Loucy (cell line): ENCODE measurements at regions not wholly inside any gene's neighbourhood (a gene's known extent, or its start where the extent isn't known, plus 50 kb on each side); places are given as distances from the start of the nearest gene placed in this dataset.

Experiments
- H2AFZ ChIP-seq: fragments of 200-600 bp; sonication (generic); 2 replicates; pipeline ENCODE4 v1.6.0; 2016; ENCODE audit warnings: antibody characterized with exemption, mild to moderate bottlenecking, low read length, moderate library complexity
- H3F3A ChIP-seq: fragments of 200-600 bp; 2 replicates; pipeline ENCODE4 v1.6.0; 2016; ENCODE audit warnings: antibody characterized with exemption, low read depth, mild to moderate bottlenecking
- H3K27me3 ChIP-seq: fragments of 200-600 bp; sonication (generic); 2 replicates; pipeline ENCODE4 v1.6.1; 2014; ENCODE audit warnings: low read length, mild to moderate bottlenecking; ENCODE audit not compliant: insufficient read depth, poor library complexity, severe bottlenecking
- H3K36me3 ChIP-seq: fragments of 200-600 bp; sonication (generic); 2 replicates; pipeline ENCODE4 v1.6.1; 2016; ENCODE audit warnings: low read length; ENCODE audit not compliant: insufficient read depth
- H3K4me1 ChIP-seq: fragments of 200-600 bp; sonication (generic); 2 replicates; pipeline ENCODE4 v1.5.1; 2014; ENCODE audit warnings: low read length, mild to moderate bottlenecking; ENCODE audit not compliant: insufficient read depth, poor library complexity, severe bottlenecking
- H3K4me2 ChIP-seq: fragments of 200-600 bp; sonication (generic); 2 replicates; pipeline ENCODE4 v1.6.0; 2014; ENCODE audit warnings: antibody characterized with exemption, low read length, low read depth, mild to moderate bottlenecking; ENCODE audit not compliant: poor library complexity, severe bottlenecking
- H3K4me3 ChIP-seq: fragments of 200-600 bp; sonication (generic); 2 replicates; pipeline ENCODE4 v1.5.1; 2014; ENCODE audit warnings: low read length, mild to moderate bottlenecking, mixed read lengths; ENCODE audit not compliant: poor library complexity, severe bottlenecking
- H3K79me2 ChIP-seq: fragments of 200-600 bp; sonication (generic); 2 replicates; pipeline ENCODE4 v1.6.1; 2014; ENCODE audit warnings: low read length; ENCODE audit not compliant: insufficient read depth
- H3K9ac ChIP-seq: fragments of 200-600 bp; sonication (generic); 2 replicates; pipeline ENCODE4 v1.6.0; 2014; ENCODE audit warnings: mild to moderate bottlenecking, low read depth, low read length, moderate library complexity; ENCODE audit not compliant: poor library complexity, severe bottlenecking
- H3K9me2 ChIP-seq: fragments of 200-600 bp; sonication (generic); replicated peaks from 2 replicates; pipeline ENCODE4 v1.6.1; 2016; ENCODE audit warnings: low read depth, low read length, mixed read lengths
- H3K9me3 ChIP-seq: fragments of 200-600 bp; sonication (generic); 2 replicates; pipeline ENCODE4 v1.6.1; 2014; ENCODE audit warnings: mild to moderate bottlenecking, antibody characterized with exemption, low read length, low read depth; ENCODE audit not compliant: insufficient read depth
- H4K20me1 ChIP-seq: fragments of 200-600 bp; sonication (generic); 2 replicates; pipeline ENCODE4 v1.6.0; 2014; ENCODE audit warnings: antibody characterized with exemption, low read length, mild to moderate bottlenecking; ENCODE audit not compliant: insufficient read depth, poor library complexity, severe bottlenecking
- EZH2phosphoT487 ChIP-seq: fragments of 200-600 bp; IDR thresholded peaks from 2 replicates; pipeline ENCODE4 v1.6.1; 2018; ENCODE audit warnings: antibody characterized with exemption, mild to moderate bottlenecking, moderate library complexity, borderline replicate concordance
- TF ChIP-seq, protein P1 (sequence below): fragments of 200-600 bp; sonication (generic); conservative IDR thresholded peaks from 2 replicates; pipeline ENCODE4 v1.5.1; 2014; ENCODE audit warnings: mild to moderate bottlenecking, antibody characterized with exemption, low read length

DNA sequence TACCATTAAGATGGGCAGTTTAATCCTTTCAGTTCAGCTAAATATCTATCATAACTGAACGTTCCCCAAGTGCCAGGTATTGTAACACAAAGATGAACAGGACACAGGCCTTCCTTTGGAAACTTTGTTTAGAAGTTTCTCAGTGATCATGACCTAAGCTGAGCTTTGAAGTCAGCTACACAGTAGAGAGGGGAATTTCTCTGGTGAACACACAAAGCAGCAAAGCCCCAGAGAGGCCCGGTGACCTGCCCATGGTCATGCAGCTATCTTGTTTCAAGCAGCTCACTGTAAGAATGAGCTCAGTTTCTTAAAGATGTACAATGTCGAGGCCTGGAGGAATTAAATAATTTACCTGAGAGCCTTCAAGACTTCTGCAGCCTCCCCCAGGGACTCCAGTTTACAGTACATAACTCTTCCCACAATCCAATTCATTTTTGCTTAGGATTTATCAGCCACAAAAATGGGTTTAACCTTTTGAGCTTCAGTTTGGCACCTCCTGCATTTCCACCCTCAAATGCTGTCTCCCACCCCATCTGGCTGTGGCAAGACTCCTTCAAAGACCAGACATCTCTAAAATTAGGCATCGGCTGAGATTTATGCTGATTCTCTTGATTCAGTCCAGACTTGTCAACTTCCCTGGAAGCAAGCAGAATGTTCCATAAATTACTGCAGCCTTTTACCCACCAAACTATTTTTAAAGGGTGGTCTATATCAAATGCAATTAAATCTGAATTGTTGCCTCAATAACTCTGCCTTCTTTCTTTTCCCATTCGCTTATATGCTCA is 325.6 kb downstream of the TXNL1 start:
- no peaks in the 10 kb centered on the region for H3K9me3 ChIP-seq
- H3K4me1 ChIP-seq = no peaks in the 10 kb centered on the region
- H2AFZ ChIP-seq = no peak overlapping the region
- no peaks in the 10 kb centered on the region for H3K27me3 ChIP-seq
- no peaks in the 10 kb centered on the region for H3K9me2 ChIP-seq
- no peaks in the 10 kb centered on the region for H3K36me3 ChIP-seq
- no peaks in the 10 kb centered on the region for H4K20me1 ChIP-seq
- no peak for TF ChIP-seq EZH2phosphoT487
- TF ChIP-seq, protein P1, sequence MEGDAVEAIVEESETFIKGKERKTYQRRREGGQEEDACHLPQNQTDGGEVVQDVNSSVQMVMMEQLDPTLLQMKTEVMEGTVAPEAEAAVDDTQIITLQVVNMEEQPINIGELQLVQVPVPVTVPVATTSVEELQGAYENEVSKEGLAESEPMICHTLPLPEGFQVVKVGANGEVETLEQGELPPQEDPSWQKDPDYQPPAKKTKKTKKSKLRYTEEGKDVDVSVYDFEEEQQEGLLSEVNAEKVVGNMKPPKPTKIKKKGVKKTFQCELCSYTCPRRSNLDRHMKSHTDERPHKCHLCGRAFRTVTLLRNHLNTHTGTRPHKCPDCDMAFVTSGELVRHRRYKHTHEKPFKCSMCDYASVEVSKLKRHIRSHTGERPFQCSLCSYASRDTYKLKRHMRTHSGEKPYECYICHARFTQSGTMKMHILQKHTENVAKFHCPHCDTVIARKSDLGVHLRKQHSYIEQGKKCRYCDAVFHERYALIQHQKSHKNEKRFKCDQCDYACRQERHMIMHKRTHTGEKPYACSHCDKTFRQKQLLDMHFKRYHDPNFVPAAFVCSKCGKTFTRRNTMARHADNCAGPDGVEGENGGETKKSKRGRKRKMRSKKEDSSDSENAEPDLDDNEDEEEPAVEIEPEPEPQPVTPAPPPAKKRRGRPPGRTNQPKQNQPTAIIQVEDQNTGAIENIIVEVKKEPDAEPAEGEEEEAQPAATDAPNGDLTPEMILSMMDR = no peak
- no peak overlapping the region for H3K4me3 ChIP-seq
- H3K9ac ChIP-seq = no peak overlapping the region
- no peaks in the 10 kb centered on the region for H3K79me2 ChIP-seq
- H3K4me2 ChIP-seq = no peak overlapping the region
- H3F3A ChIP-seq = no peaks in the 10 kb centered on the region

DNA sequence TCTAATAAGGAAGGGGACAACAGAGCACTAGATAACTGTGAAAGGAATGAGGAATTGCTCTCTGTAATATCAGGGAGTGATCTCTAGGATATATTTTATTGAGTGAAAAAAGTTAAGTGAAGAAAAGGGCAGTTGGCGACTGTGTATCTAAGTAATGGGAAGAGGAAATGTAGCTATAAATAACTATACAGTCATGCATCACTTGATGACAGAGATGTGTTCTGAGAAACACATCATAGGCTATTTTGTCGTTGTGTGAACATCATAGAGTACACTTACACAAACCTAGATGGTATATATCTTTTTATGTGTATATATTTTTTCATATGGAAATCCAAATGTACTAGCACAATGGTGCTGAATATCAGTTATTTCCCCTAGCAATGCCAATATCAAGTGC is 329.3 kb downstream of the TXNL1 start:
- Histone ChIP-seq H3K79me2 (no peaks in the 10 kb centered on the region), H3K9me2 (no peaks in the 10 kb centered on the region), H4K20me1 (no peaks in the 10 kb centered on the region), H3K4me1 (no peaks in the 10 kb centered on the region), H3K4me3 (no peak overlapping the region), H3K27me3 (no peaks in the 10 kb centered on the region), H3K36me3 (no peaks in the 10 kb centered on the region), H2AFZ (no peak overlapping the region), H3K9me3 (no peaks in the 10 kb centered on the region), H3K9ac (no peak overlapping the region), H3K4me2 (no peak overlapping the region), H3F3A (no peaks in the 10 kb centered on the region)
- TF ChIP-seq, protein P1 = no peak
- no peak for TF ChIP-seq EZH2phosphoT487

DNA sequence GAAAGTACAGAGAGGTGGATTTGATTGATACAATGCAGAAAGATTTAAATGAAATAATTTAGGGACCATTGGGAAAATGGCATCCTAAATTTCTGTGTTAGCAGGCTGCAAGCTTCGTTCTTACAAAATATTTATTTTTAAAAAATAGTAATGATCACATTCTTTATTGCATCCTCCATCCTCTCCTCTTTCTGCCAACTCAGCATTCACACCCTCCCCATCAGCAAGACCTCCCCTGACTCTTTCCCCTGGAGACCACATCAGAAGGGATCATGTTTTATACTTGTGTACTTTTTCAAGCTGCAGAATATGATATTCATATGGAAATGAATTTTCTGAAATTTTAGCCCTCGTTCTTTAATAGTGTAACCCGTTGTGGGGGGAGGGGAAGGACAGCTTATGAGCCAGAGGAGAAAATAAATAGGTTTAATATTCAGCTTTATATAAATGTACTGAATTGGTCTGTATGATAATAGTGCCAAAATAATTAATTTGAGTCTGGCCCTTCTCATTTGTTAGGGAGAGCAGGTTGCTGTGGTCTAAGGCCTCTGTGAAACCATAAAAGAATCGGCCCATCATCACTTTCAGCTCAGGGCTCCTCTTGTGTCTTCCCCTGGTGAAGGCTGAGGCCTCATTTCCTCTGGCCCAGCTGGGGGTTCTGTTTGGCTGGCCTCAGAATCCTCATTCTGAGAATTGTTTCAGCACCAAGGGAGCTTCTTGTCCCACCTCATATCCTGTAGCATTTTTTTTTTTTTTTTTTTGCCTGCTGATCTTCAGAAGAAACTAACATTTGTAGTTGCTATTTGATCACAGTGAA is 330.8 kb downstream of the TXNL1 start:
- TF ChIP-seq, protein P1 = no peak
- no peaks in the 10 kb centered on the region for H3K9me3 ChIP-seq
- H3K9ac ChIP-seq = no peak overlapping the region
- H3K4me1 ChIP-seq = no peaks in the 10 kb centered on the region
- no peak overlapping the region for H3K4me3 ChIP-seq
- H3K27me3 ChIP-seq = no peaks in the 10 kb centered on the region
- no peaks in the 10 kb centered on the region for H3K79me2 ChIP-seq
- H2AFZ ChIP-seq = no peak overlapping the region
- H4K20me1 ChIP-seq = no peaks in the 10 kb centered on the region
- H3F3A ChIP-seq = no peaks in the 10 kb centered on the region
- H3K36me3 ChIP-seq = no peaks in the 10 kb centered on the region
- no peaks in the 10 kb centered on the region for H3K9me2 ChIP-seq
- H3K4me2 ChIP-seq = no peak overlapping the region
